Activated CD4-positive, alpha-beta T cell treated with anti-CD3 and anti-CD28 coated beads for 4 hours (primary cell): ENCODE measurements at regions not wholly inside any gene's neighbourhood (a gene's known extent, or its start where the extent isn't known, plus 50 kb on each side); places are given as distances from the start of the nearest gene placed in this dataset.
"Not testable (repeated sequence)": the region's sequence is repeated elsewhere in the genome, so short reads cannot be mapped to it uniquely, and the experiment has no call there.

Experiments
- DNase-seq, 2 donors: peaks; one replicate each; pipeline ENCODE4 v3.0.0-alpha.2; 2020

GRCh38 chr4:20122198-20122988 is 129.3 kb upstream of the SLIT2 start:
- DNase-seq = no peak

GRCh38 chr4:20119141-20119540 is 132.6 kb upstream of the SLIT2 start:
- DNase-seq = no peak

GRCh38 chr4:20109391-20109790 is 142.3 kb upstream of the SLIT2 start:
- DNase-seq = no peak

- DNase-seq = no peak
These were observed 144.8 kb upstream of the SLIT2 start for GRCh38 chr4:20106921-20107320.

GRCh38 chr4:20101831-20102230 is 149.9 kb upstream of the SLIT2 start:
- DNase-seq = no peak

GRCh38 chr4:20096911-20097310 is 154.8 kb upstream of the SLIT2 start:
- no peak for DNase-seq

- DNase-seq = no peak
These were observed 155.7 kb upstream of the SLIT2 start for GRCh38 chr4:20095805-20096541.

GRCh38 chr4:20091781-20092180 is 159.9 kb upstream of the SLIT2 start:
- no peak for DNase-seq

GRCh38 chr4:20087522-20087911 is 164.2 kb upstream of the SLIT2 start:
- no peak for DNase-seq

GRCh38 chr4:20086799-20087521 is 164.7 kb upstream of the SLIT2 start:
- DNase-seq = no peak

GRCh38 chr4:20086067-20086798 is 165.5 kb upstream of the SLIT2 start:
- DNase-seq = no peak

GRCh38 chr4:20085653-20086052 is 166.1 kb upstream of the SLIT2 start:
- DNase-seq = no peak

GRCh38 chr4:20085156-20085555 is 166.5 kb upstream of the SLIT2 start:
- DNase-seq = no peak

- no peak for DNase-seq
These were observed 167.2 kb upstream of the SLIT2 start for GRCh38 chr4:20084488-20084887.

- no peak for DNase-seq
These were observed 173.1 kb upstream of the SLIT2 start for GRCh38 chr4:20078644-20079043.

- DNase-seq = no peak
These were observed 176.3 kb upstream of the SLIT2 start for GRCh38 chr4:20075248-20075871.

GRCh38 chr4:20074450-20074849 is 177.3 kb upstream of the SLIT2 start:
- DNase-seq = no peak

GRCh38 chr4:20065952-20066351 is 185.8 kb upstream of the SLIT2 start:
- DNase-seq = no peak

- not testable (repeated sequence) for DNase-seq
These were observed 188.8 kb upstream of the SLIT2 start for GRCh38 chr4:20062857-20063256.

GRCh38 chr4:20062054-20062453 is 189.7 kb upstream of the SLIT2 start:
- DNase-seq = no peak

GRCh38 chr4:20050768-20051167 is 200.9 kb upstream of the SLIT2 start:
- DNase-seq = no peak

- no peak for DNase-seq
These were observed 201.8 kb upstream of the SLIT2 start for GRCh38 chr4:20049889-20050288.
